GM12878 (cell line): ENCODE measurements at regions not wholly inside any gene's neighbourhood (a gene's known extent, or its start where the extent isn't known, plus 50 kb on each side); places are given as distances from the start of the nearest gene placed in this dataset.

Source experiments
- ATAC-seq: fragments of 200-7000 bp; cut with Tn5 transposase; 3 replicates; pipeline ENCODE4 v1.9.1; 2020; ENCODE audit warnings: mild to moderate bottlenecking, moderate library complexity
- BruUV-seq: library from RNA; stranded (reverse); fragments of 400-500 nt; replicated peaks from 2 replicates; lab custom pipeline; 2021; lab: Mats Ljungman, UMichigan
- CTCF ChIA-PET: fragments of 300-600 bp; sonication (Branson Sonifier 250); formaldehyde crosslinking; extraction: SDS; loops from one replicate; lab custom pipeline; 2021; ENCODE audit warnings: inconsistent platforms; lab: Yijun Ruan, JAX
- POLR2A ChIA-PET: fragments of 350-600 bp; formaldehyde crosslinking; extraction: SDS; loops from one replicate; lab custom pipeline; 2021; ENCODE audit warnings: inconsistent platforms; lab: Charles Lee
- RAD21 ChIA-PET: fragments of 300-600 bp; sonication (Branson Sonifier 250); formaldehyde crosslinking; loops from one replicate; lab custom pipeline; 2023; ENCODE audit warnings: antibody characterized with exemption; ENCODE audit not compliant: unreplicated experiment; lab: Charles Lee
- SMC1A ChIA-PET: fragments of 300-600 bp; sonication (Branson Sonifier 250); formaldehyde crosslinking; loops from one replicate; lab custom pipeline; 2023; ENCODE audit not compliant: unreplicated experiment, uncharacterized antibody; lab: Charles Lee
- DNase-seq: peaks from one replicate; pipeline ENCODE4 v3.0.0-alpha.2; 2011; ENCODE audit warnings: low read depth, low spot score
- FAIRE-seq: peaks from 3 replicates; lab custom pipeline; 2011; peaks lifted over from hg19 to GRCh38; lab: Jason Lieb, UNC
- H2AFZ ChIP-seq: 2 replicates; pipeline ENCODE4 v1.6.0; 2011; ENCODE audit warnings: low read depth, low read length, control low read depth; ENCODE audit not compliant: control insufficient read depth
- H3K27ac ChIP-seq: 2 replicates; pipeline ENCODE4 v1.5.1; 2011; ENCODE audit warnings: control low read depth; ENCODE audit not compliant: control insufficient read depth, insufficient read depth
- H3K27me3 ChIP-seq, 2 experiments: replicated peaks in 1 of 2; 2 replicates each; pipeline versions ENCODE4 v1.6.0 to v1.6.1; 2011; ENCODE audit warnings: low read length in 1 of 2; ENCODE audit not compliant: control insufficient read depth in 2 of 2, insufficient read depth in 2 of 2
- H3K36me3 ChIP-seq, 2 experiments: 2 replicates each; pipeline ENCODE4 v1.5.1; 2011; ENCODE audit warnings: low read length in 1 of 2; ENCODE audit not compliant: control insufficient read depth in 2 of 2, insufficient read depth in 2 of 2
- H3K4me1 ChIP-seq: 2 replicates; pipeline ENCODE4 v1.6.1; 2011; ENCODE audit warnings: mild to moderate bottlenecking, low read length, moderate library complexity, mixed read lengths; ENCODE audit not compliant: control insufficient read depth, insufficient read depth
- H3K4me2 ChIP-seq: 2 replicates; pipeline ENCODE4 v1.6.0; 2011; ENCODE audit warnings: control low read depth; ENCODE audit not compliant: control insufficient read depth, insufficient read depth
- H3K4me3 ChIP-seq: fragments of 200-600 bp; sonication (generic); 2 replicates; pipeline ENCODE4 v1.5.1; 2016
- H3K79me2 ChIP-seq: 2 replicates; pipeline ENCODE4 v1.6.0; 2011; ENCODE audit warnings: low read length; ENCODE audit not compliant: control insufficient read depth, insufficient read depth
- H3K9ac ChIP-seq: 2 replicates; pipeline ENCODE4 v1.8.0; 2011; ENCODE audit warnings: low read length, control low read depth, mixed read lengths; ENCODE audit not compliant: control insufficient read depth, insufficient read depth
- H3K9me3 ChIP-seq: replicated peaks from 3 replicates; pipeline ENCODE4 v1.5.1; 2011; ENCODE audit warnings: mild to moderate bottlenecking, low read length; ENCODE audit not compliant: control insufficient read depth, insufficient read depth
- H4K20me1 ChIP-seq: 2 replicates; pipeline ENCODE4 v1.6.0; 2011; ENCODE audit not compliant: control insufficient read depth, insufficient read depth
- BMI1 ChIP-seq: fragments of 450-650 bp; IDR thresholded peaks from 2 replicates; pipeline ENCODE4 v1.6.1; 2016; ENCODE audit warnings: mild to moderate bottlenecking, moderate library complexity, borderline replicate concordance
- CREM ChIP-seq: IDR thresholded peaks from 2 replicates; pipeline ENCODE4 v1.6.1; 2014; ENCODE audit warnings: antibody characterized with exemption, low read depth
- KAT2A ChIP-seq: conservative IDR thresholded peaks from 2 replicates; pipeline ENCODE4 v1.6.1; 2011; ENCODE audit warnings: low read depth, low read length; ENCODE audit not compliant: control insufficient read depth
- KLF5 ChIP-seq: fragments of 450-650 bp; IDR thresholded peaks from 2 replicates; pipeline ENCODE4 v1.6.1; 2014; ENCODE audit warnings: mild to moderate bottlenecking; ENCODE audit not compliant: partially characterized antibody
- LARP7 ChIP-seq: fragments of 450-650 bp; IDR thresholded peaks from 2 replicates; pipeline ENCODE4 v1.6.1; 2017; ENCODE audit warnings: mild to moderate bottlenecking
- MLLT1 ChIP-seq: fragments of 450-650 bp; IDR thresholded peaks from 2 replicates; pipeline ENCODE4 v1.6.1; 2016; ENCODE audit warnings: mild to moderate bottlenecking
- NFYA ChIP-seq: IDR thresholded peaks from 2 replicates; pipeline ENCODE4 v1.6.1; 2011; ENCODE audit warnings: low read depth, mild to moderate bottlenecking, low read length, improper control_type of control experiment, borderline replicate concordance
- SMAD5 ChIP-seq: IDR thresholded peaks from 2 replicates; pipeline ENCODE4 v1.6.1; 2016; ENCODE audit warnings: antibody characterized with exemption, low read depth
- SMC3 ChIP-seq: IDR thresholded peaks from 2 replicates; pipeline ENCODE4 v1.6.1; 2011; ENCODE audit warnings: low read length, improper control_type of control experiment, borderline replicate concordance
- ZSCAN29 ChIP-seq: fragments of 450-650 bp; IDR thresholded peaks from 2 replicates; pipeline ENCODE4 v1.6.1; 2017; ENCODE audit warnings: mild to moderate bottlenecking, moderate library complexity
- ZZZ3 ChIP-seq: IDR thresholded peaks from 2 replicates; pipeline ENCODE4 v1.6.1; 2011; ENCODE audit warnings: low read depth; ENCODE audit not compliant: control insufficient read depth, insufficient read length
- WGBS: methylation state at CpG from one replicate; pipeline ENCODE4 v1.1.6; 2016; ENCODE audit warnings: low lambda C conversion rate; ENCODE audit not compliant: insufficient replicate concordance, insufficient coverage; ENCODE audit errors: missing lambda C conversion rate; 5-methylcytosine and 5-hydroxymethylcytosine counted together
- in situ Hi-C: fragments of 300-500 bp; cut with MboI; formaldehyde crosslinking; loops from 9 replicates; pipeline ENCODE4 v1.14.3; 2018; ENCODE audit warnings: mixed read lengths
- intact Hi-C: fragments of 100-400 bp; cut with micrococcal nuclease; formaldehyde crosslinking; loops from one replicate; pipeline ENCODE4 v1.14.2; 2022; ENCODE audit not compliant: unreplicated experiment
- TF ChIP-seq, protein P1 (sequence below): fragments of 450-650 bp; formaldehyde crosslinking; IDR thresholded peaks from 2 replicates; pipeline ENCODE4 v1.4.0; 2020; ENCODE audit warnings: mild to moderate bottlenecking, moderate library complexity
- TF ChIP-seq, protein P2 (sequence below): fragments of 450-650 bp; IDR thresholded peaks from 2 replicates; pipeline ENCODE4 v1.6.1; 2017; ENCODE audit warnings: borderline replicate concordance
- TF ChIP-seq, protein P3 (sequence below): fragments of 450-650 bp; formaldehyde crosslinking; IDR thresholded peaks from 2 replicates; pipeline ENCODE4 v1.4.0; 2022; ENCODE audit warnings: mild to moderate bottlenecking, moderate library complexity

GRCh38 chr2:143873886-143874285, 646.0 kb downstream of the ZEB2 start (continued):
- TF ChIP-seq, protein P1, sequence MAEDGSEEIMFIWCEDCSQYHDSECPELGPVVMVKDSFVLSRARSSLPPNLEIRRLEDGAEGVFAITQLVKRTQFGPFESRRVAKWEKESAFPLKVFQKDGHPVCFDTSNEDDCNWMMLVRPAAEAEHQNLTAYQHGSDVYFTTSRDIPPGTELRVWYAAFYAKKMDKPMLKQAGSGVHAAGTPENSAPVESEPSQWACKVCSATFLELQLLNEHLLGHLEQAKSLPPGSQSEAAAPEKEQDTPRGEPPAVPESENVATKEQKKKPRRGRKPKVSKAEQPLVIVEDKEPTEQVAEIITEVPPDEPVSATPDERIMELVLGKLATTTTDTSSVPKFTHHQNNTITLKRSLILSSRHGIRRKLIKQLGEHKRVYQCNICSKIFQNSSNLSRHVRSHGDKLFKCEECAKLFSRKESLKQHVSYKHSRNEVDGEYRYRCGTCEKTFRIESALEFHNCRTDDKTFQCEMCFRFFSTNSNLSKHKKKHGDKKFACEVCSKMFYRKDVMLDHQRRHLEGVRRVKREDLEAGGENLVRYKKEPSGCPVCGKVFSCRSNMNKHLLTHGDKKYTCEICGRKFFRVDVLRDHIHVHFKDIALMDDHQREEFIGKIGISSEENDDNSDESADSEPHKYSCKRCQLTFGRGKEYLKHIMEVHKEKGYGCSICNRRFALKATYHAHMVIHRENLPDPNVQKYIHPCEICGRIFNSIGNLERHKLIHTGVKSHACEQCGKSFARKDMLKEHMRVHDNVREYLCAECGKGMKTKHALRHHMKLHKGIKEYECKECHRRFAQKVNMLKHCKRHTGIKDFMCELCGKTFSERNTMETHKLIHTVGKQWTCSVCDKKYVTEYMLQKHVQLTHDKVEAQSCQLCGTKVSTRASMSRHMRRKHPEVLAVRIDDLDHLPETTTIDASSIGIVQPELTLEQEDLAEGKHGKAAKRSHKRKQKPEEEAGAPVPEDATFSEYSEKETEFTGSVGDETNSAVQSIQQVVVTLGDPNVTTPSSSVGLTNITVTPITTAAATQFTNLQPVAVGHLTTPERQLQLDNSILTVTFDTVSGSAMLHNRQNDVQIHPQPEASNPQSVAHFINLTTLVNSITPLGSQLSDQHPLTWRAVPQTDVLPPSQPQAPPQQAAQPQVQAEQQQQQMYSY (CRISPR knock-in tag) = no peak
- no peak for TF ChIP-seq KAT2A
- TF ChIP-seq, all 136 proteins: peak for 0

DNA sequence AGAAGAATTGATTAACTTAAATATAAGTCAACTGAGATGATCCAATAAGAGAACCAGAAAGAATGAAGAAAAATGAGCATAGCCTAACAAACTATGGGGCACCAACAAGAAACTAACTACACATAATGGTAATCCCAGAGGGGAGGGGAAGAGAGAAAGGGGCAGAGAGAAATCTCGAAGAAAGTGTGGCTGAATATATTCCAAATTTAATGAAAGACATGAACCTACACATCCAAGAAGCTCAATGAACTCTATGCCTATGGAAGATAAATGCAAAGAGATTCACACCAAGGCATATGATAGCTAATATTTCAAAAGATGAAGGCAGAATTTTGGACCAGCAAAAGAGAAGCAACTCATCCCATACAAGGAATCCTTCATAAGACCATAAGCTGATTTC, 649.2 kb downstream of the ZEB2 start:
- H3K4me3 ChIP-seq = no peak overlapping the region
- no peak overlapping the region for H3K9ac ChIP-seq
- ChIA-PET SMC1A (no interaction called here), POLR2A (no interaction called here), RAD21 (no interaction called here), CTCF (no interaction called here)
- H3K9me3 ChIP-seq = no peaks in the 10 kb centered on the region
- no peak overlapping the region for H3K27ac ChIP-seq
- no peaks in the 10 kb centered on the region for H3K27me3 ChIP-seq
- no peak overlapping the region for H3K4me2 ChIP-seq
- H3K79me2 ChIP-seq = no peaks in the 10 kb centered on the region
- H2AFZ ChIP-seq = no peak overlapping the region
- in situ Hi-C loops = no loop called here
- ATAC-seq (no peak), FAIRE-seq (no peak), DNase-seq (no peak)
- no peaks in the 10 kb centered on the region for H3K36me3 ChIP-seq
- BruUV-seq = no TSS peak
- no peaks in the 10 kb centered on the region for H3K4me1 ChIP-seq
- intact Hi-C loops = no loop called here
- no peaks in the 10 kb centered on the region for H4K20me1 ChIP-seq
- WGBS = 42% methylated on average over 1 of the region's 1 CpG
- no peak for TF ChIP-seq ZZZ3
- no peak for TF ChIP-seq SMAD5
- no peak for TF ChIP-seq MLLT1
- no peak for TF ChIP-seq NFYA
- TF ChIP-seq ZSCAN29 = no peak
- TF ChIP-seq, protein P2, sequence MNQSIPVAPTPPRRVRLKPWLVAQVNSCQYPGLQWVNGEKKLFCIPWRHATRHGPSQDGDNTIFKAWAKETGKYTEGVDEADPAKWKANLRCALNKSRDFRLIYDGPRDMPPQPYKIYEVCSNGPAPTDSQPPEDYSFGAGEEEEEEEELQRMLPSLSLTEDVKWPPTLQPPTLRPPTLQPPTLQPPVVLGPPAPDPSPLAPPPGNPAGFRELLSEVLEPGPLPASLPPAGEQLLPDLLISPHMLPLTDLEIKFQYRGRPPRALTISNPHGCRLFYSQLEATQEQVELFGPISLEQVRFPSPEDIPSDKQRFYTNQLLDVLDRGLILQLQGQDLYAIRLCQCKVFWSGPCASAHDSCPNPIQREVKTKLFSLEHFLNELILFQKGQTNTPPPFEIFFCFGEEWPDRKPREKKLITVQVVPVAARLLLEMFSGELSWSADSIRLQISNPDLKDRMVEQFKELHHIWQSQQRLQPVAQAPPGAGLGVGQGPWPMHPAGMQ = no peak
- no peak for TF ChIP-seq BMI1
- no peak for TF ChIP-seq CREM
- TF ChIP-seq LARP7 = no peak
- TF ChIP-seq, protein P3, sequence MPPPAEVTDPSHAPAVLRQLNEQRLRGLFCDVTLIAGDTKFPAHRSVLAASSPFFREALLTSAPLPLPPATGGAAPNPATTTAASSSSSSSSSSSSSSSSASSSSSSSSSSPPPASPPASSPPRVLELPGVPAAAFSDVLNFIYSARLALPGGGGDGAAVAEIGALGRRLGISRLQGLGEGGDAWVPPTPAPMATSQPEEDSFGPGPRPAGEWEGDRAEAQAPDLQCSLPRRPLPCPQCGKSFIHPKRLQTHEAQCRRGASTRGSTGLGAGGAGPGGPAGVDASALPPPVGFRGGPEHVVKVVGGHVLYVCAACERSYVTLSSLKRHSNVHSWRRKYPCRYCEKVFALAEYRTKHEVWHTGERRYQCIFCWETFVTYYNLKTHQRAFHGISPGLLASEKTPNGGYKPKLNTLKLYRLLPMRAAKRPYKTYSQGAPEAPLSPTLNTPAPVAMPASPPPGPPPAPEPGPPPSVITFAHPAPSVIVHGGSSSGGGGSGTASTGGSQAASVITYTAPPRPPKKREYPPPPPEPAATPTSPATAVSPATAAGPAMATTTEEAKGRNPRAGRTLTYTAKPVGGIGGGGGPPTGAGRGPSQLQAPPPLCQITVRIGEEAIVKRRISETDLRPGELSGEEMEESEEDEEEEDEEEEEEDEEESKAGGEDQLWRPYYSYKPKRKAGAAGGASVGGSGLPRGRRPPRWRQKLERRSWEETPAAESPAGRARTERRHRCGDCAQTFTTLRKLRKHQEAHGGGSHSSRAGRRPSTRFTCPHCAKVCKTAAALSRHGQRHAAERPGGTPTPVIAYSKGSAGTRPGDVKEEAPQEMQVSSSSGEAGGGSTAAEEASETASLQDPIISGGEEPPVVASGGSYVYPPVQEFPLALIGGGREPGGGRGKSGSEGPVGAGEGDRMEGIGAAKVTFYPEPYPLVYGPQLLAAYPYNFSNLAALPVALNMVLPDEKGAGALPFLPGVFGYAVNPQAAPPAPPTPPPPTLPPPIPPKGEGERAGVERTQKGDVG (CRISPR knock-in tag) = no peak
- no peak for TF ChIP-seq SMC3
- no peak for TF ChIP-seq KLF5
